Activated CD4-positive, alpha-beta T cell treated with anti-CD3 and anti-CD28 coated beads, Interleukin-2, amount 50 U/mL, for 16 hours (primary cell): ENCODE measurements at regions not wholly inside any gene's neighbourhood (a gene's known extent, or its start where the extent isn't known, plus 50 kb on each side); places are given as distances from the start of the nearest gene placed in this dataset.

Experiments
- DNase-seq: peaks from one replicate; pipeline ENCODE4 v3.0.0-alpha.2; 2020

GRCh38 chr11:119788911-119789560 is 60.0 kb upstream of the NECTIN1 start:
- no peak for DNase-seq

GRCh38 chr11:119788096-119788883 is 59.3 kb upstream of the NECTIN1 start:
- no peak for DNase-seq

- no peak for DNase-seq
These were observed 58.1 kb upstream of the NECTIN1 start for GRCh38 chr11:119787074-119787461.

GRCh38 chr11:119786431-119787073 is 57.6 kb upstream of the NECTIN1 start:
- DNase-seq: no peak

GRCh38 chr11:119785131-119785530 is 56.1 kb upstream of the NECTIN1 start:
- no peak for DNase-seq

GRCh38 chr11:119784421-119784820 is 55.4 kb upstream of the NECTIN1 start:
- DNase-seq: no peak

GRCh38 chr11:119783466-119784400 is 54.7 kb upstream of the NECTIN1 start:
- DNase-seq: no peak

GRCh38 chr11:119782739-119783072 is 53.7 kb upstream of the NECTIN1 start:
- DNase-seq: no peak

- DNase-seq: no peak
These were observed 53.2 kb upstream of the NECTIN1 start for GRCh38 chr11:119782006-119782738.

- no peak for DNase-seq
These were observed 51.4 kb upstream of the NECTIN1 start for GRCh38 chr11:119780222-119780953.

- no peak for DNase-seq
These were observed 50.4 kb upstream of the NECTIN1 start for GRCh38 chr11:119779195-119780071.
